GM18870 (cell line): ENCODE measurements at regions not wholly inside any gene's neighbourhood (a gene's known extent, or its start where the extent isn't known, plus 50 kb on each side); places are given as distances from the start of the nearest gene placed in this dataset.

Experiments used
- ATAC-seq: cut with Tn5 transposase; IDR thresholded peaks from one replicate; pipeline ENCODE4 v1.9.1; 2021; ENCODE audit warnings: moderate library complexity; ENCODE audit not compliant: unreplicated experiment

DNA sequence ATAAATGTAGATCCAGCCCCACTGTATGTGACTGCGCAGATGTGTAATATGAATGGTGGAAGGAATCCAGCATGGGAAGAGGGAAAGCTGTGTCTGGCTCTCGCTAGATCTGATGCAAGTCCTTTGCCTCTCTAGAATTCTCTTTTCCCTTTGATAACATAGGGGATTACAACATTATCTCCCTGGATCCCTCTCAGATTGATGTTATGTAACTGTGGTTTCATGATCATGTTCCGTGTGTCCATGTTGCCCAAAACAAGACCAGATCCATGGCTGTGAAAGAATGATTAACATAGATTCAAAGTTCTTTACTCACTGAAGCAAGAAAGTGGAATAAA, 184.0 kb upstream of the UBL3 start:
- no peak for ATAC-seq

DNA sequence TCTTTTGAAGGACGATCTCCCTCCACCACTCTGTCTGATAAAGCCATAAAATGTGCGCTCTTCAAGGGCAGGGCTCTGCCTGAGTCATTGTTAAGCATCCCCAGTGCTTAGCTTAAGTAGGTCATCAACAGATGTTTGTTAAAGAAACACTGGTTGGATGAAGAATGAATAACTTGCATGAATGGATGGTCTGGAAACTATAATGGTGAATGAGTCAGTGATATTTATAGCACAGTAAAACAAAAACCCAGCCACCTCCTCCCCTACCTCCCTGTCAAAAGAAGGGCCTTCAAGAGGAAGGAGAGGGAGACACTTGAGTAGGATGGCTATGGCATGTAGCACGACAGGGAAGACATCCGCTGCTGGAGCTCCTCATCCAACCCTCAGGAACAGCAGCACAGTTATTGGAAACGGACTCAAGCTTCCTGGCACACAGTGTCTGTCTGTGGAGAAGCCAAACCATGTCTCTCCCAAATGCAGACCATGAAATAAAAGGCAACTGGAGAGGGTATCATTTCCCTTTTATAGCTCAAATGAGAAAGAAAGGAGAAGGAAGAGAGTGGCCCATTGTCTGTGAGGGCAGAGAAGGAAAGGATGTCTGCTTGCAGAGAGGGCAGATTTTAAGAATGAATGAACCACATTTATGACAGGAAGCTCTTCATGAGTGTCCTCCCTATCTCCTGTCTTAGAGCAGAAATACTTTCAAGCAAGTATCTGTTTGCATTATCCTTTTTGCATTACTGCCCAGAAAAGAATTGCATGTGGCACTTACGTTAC, 183.5 kb upstream of the UBL3 start:
- no peak for ATAC-seq

DNA sequence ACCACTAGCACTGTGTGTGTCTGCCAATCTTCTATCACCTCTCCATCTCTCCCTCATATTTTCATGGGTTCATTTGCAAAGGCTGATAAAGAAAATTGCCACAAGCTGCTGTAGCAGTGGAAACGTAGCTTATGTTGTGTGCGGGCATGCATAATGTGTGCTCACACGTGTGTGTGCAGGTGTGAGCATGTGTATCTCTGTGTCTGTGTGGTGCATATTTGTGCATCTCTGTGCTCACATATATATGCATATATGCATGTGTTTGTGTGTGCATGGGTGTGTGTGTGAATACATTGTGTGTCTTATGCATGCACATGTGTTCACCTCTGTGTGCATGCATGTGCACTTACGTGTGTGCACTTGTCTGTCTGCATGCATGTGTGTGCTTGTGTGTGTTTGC, 181.8 kb upstream of the UBL3 start:
- no peak for ATAC-seq

DNA sequence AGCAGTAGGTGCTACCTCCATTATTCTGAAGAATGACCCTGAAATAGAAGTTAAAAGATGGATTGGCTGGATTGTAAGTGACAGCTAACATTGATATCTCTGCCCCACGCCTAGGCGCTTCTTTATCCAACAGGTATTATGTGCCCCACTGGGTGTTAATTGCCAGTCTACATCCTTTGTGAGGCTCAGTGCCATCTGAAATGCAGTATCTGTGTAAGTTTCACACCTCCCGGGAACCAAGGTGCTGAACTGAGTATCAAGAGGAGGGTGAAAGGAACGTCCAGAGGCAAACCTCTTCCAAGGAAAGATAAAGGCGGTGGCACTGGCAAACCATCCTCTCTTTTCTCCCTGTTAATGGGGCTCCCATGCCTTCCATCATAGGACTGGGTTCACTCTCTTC, 181.1 kb upstream of the UBL3 start:
- ATAC-seq: no peak

DNA sequence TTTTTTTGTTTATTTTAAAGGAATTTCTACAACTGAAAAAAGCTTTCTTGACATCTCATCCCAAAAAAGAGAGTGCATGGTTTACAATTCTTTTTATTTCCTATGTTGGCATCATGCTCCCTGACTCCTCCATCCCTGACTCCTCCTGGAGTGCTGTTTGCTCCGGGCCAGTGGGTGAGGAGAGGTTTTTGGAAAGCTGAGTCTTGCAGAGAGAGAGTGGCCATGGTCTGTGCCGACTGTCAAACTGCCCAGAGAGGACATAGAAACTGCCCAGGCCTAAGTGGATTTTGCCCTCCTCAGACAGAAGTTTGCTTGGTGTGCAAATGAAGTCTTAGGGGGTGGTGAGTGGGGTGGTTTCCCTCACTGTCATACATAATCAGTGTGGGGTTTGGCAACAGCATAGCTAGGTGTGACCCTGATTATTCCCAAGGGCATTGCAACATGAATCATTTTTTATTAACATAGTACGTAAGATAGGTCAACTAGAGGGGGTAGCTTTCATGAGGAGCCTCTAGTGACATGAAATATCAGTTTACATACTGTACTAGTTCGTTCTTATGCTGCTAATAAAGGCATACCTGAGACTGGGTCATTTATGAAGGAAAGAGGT, 179.8 kb upstream of the UBL3 start:
- no peak for ATAC-seq

DNA sequence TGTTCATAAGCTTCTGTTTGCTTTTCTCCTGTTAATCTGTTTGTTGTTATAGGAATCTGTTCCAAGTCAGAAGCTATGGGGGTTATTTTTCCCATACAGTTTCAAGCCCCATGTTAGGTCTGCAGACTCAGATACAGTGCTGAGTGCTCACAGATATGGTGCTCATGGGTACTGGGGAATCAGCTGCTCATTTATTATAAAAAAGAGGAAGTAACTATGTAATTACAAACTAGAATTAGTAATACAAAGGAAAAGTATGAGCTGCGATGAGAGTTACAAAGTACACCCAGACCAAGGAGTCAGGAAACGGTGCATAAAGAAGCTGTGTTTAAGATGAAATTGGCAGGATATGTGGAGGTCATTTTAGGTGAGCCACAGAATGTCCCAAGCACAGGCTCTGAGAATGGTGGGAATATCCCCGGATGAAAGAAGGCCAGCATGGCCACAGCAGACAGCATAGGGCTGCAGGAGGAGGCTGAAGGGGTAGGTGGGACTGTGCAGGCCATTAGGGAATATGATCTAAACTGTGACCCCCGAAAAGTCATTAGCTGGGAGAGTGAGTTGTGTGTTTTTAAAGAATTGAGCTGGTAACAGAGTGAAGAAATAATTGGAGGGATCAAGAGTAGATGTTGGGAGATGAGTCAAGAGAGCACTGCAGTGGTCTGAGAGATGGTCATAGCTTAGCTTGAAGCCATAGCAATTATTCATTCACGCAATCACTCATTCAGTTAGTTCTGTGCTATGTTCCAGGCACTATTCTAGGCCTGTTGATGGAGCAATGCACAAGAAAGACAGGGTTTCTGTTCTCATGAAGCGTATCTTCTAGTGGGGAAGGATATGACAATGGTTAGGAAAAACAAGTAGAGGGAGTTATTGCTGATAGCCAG, 177.4 kb upstream of the UBL3 start:
- no peak for ATAC-seq

DNA sequence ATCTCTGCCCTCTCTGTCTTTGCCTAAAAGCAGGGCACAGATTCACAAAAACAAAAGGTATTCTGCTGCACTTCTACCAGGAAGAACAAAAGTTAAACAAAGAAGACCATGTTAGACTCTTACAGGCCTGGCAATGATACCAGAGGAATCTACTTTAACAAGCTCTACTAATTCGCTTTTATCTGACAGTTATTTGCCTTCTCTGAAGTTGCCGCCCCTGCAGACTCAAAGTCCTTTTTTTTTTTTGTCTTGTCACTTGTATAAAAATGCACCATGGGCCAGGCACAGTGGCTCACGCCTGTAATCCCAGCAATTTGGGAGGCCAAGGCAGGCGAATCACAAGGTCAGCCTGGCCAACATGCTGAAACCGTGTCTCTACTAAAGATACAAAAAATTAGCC, 176.5 kb upstream of the UBL3 start:
- ATAC-seq: no peak

DNA sequence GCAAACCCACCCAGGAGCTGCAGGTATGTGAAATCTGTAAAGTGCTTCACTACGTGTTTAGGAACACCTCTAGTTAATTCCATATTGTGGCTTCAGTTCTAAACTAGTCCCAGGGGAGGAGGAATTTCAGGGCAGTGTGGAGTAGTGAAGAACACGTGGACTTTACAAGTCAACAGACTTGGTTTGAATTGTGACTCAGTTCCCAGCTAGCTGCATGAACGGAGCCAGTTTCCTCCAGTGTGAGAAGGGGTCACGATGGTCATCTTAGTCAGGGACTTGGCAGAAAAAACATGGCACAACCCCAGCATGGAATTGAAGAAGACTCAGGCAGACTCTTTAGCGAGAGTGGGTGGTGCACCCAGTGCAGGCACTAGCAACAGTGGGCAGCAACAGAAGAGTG, 175.7 kb upstream of the UBL3 start:
- ATAC-seq: no peak

DNA sequence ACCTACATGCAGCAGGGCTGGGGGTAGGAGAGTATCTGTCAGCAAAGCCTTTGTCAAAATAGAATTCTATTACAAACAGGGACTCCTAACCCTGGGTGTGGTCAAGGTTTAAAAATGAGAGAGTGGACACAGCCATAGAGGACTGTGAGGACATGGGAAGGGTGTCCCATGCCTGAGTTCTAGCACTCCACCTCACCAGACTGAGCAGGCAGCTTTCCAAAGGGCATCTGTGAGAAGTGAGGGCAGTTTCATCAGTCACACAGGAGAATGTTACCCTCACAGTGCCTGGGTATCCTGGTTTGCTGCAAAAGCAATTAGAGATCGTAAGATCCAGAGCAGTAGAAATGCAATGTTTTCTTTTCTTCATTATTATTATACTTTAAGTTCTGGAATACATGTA, 174.9 kb upstream of the UBL3 start:
- no peak for ATAC-seq

DNA sequence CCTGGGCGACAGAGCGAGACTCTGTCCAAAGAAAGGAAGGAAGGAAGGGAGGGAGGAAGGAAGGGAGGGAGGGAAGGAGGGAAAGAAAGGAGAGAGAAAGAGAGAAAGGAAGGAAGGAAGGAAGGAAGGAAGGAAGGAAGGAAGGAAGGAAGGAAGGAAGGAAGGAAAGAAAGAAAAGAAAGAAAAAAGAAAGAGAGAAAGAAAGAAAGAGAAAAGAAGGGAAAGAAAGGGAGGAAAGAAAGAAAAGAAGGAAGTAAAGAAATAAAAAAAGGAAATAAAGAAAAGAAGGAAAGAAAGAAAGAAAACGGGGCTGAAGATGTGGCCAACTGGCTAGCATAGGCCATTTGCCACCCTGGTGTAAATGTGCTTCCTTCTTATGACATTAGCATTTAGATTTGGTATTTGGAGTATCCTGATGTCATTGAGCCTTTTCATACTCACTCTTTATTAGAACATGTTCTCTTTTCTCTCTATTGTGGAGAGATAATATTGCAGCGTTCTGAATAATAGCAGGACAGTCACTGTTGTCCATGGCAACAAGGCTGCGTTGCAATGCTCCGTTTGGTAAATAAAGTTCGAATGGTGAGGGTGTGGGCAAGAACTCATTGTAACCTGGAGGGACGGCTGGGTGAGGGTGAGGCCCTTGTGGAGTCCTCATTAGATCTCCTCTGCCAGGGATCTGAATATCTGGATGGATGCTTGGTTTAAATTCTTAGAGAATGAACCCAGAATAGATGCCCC, 173.9 kb upstream of the UBL3 start:
- no peak for ATAC-seq

DNA sequence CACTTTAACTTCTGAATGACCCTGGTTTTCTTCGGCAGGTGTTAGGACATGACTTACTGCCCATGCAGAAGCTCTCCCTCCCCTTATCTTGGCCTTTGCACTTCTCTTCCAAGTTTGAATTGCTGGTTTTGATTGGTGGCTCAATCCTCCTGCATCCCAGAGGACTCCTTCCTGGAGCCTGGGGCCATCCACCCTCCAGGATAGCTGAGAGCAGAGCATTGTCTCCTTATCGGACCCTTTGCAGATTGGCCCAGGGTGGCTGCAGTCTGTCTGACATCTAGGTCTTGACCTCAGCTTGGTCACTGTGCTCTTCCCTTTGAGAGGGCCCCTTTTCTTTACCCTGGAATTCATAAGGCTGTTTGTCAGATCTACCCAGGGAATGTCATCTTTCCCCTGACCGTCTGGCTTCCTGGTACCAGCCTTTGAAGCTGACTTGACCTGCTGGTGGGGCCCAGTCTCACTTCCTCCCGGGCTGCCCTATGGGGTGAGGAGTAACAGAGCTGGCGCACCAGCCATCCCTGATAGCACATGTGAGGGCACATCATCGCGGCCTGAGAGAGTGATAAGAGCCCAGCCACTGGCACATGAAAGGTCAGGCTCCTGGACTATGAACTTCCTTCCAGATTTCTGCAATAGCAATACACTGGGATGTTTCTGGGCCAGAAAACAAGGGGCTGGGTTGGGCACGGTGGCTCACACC, 172.9 kb upstream of the UBL3 start:
- no peak for ATAC-seq

DNA sequence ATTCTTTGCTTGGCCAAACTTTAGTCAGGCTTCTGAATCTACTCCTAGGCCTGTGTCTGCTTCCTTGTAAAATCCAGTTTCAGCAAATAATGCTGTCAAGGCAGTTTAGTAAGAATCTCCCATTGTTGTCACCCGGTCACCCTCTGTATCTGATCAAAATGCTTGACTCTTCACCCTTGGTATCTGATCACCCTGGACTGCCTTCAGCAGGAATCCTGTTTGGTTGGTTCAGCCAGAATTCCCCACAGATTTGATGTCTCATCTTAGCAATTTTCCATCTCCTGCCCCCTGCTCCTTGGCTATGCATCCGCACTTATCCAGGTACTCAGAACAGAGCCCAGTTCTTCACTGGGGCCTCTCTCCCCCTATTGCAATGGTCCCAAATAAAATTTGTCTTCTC, 172.4 kb upstream of the UBL3 start:
- no peak for ATAC-seq

DNA sequence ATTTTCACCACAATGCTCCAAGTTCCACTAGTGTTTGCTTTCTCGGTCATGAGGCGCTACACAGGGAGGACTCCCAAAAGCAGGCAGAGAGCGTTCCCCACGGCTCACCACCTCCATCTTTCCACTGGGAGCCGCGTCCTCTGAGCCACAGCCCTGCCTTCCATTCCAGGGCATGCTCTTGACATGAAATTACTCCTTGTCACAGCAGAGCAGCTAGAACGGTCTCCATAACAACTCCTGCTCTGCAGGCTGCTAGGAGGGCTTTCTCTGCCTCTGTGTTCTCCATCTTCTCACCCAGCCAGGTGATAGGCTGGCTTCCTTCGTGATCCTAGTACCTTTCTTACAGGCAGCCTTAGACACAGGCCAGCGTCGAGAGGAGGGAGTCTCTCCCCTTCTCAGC, 171.8 kb upstream of the UBL3 start:
- no peak for ATAC-seq

DNA sequence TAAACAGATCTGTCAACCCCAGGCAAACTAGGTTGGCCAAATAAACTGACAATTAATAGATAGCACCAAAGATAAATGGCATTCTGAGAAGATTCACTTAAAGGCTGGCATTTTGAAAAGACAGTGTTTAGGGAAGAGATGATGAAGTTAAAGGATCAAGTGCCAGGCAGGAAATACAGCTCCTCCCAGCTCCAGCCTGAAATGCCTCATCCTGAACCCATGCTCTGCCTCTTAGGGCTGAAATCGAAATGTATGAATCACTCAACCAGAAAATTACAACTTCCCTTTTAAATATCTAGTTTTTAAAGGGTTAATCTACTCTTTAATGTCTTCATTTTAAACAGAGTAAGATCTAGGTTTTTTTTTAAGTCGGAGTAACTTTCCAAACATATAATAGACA, 171.2 kb upstream of the UBL3 start:
- no peak for ATAC-seq

DNA sequence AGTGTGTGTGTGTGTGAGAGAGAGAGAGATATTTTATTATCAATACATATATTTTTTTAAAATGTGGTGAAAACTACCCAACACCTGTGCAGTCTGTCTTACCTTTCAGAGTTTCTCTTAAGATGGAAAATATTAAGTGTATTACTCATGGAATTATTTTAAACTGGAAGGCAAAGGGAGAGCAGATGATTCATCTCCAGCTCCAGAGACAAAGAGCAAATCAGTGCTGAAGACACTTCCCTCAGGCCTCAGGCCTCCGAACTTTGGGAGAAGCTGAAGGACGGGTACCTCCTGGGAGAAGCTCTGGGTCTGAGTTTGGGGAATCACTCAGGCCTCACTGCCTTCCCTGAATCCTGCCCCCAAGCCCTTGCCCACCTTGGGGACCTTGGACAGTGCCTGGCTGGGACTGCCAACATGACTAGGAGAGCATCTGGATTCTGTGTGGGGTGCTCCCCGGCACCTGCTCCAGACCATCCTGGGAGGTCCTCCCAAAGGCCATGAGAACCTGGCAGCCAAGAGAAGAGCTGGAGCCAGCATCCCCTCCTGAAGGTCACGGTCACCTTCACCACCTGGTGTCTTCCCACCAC, 170.4 kb upstream of the UBL3 start:
- no peak for ATAC-seq

DNA sequence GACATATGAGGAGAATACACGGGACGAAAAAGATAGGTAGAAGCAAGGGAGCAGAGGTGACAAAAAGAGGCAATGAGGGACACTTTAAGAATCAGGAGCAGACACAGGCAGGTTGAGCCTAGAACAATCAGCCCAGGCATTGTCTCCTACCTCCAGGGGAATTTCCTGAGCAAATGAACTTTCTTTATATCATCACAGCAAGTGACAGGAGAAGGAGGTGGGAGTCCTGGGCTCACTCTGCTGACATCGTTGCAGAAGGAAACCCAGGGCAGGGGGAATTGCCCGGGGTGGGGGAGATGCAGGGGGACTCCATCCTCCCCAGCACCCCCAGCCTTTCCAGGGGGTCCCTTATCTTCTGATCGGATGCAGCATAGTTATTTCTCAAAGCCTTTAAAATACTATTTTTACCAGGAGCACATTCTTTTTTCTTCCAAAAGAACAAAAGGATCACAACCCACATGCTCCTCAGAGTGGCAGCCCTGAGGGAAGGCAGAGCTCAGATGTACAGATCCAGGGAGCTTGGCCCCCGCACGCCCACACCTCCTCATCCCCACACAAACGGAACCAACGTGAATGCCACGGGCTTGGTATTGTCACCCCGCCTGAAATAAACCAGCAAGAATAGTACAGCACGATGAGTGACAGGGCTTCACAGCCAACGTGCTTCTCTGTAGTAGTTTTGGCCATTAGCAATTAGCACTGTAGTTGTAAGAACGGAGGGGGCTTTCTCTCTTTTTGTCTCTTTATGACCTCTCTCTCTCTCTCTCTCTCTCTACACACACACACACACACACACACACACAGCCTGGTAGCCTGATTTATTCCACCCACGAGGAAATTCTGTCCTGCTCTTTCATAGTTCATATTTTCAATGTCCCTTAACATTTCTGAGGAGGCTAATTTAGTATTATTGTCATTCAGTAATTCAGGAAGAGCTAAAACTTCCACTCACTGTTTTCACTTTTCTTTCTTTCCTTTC, 169.5 kb upstream of the UBL3 start:
- ATAC-seq: no peak

DNA sequence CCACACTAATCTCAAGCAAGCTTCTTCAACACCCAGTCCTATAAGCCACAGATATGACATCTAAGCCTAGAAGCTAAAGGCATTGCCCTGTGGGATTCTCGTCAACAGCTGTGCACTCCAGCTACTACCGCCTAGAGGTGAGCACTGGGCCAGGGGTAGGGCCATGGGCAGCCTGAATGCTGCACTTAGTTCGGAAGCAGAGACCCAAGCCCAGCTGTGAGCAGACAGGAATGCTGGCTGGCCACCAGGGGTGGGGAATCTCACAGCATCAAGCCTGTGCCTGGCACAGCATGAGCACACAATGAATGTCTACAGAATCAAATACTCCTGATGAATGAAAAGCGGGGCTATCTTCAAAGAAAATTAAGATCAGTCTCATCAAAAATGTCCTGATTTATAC, 167.5 kb upstream of the UBL3 start:
- no peak for ATAC-seq

DNA sequence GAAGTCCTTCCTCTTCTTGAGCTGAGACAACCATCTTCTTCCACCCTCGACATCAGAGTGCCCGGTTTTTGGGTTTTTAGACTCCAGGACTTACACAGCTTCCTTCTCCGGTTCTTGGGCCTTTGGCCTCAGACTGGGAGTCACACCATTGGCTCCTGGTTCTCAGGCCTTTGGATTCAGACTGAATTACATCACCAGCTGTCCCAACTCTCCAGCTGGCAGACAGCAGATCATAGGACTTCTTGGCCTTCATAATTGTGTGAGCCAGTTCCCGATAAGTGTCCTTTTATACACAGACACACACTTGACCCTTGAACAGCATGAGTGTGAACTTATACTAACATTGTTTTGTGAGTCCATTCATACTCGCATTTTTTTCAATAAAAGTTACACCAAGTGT, 166.0 kb upstream of the UBL3 start:
- ATAC-seq: no peak

DNA sequence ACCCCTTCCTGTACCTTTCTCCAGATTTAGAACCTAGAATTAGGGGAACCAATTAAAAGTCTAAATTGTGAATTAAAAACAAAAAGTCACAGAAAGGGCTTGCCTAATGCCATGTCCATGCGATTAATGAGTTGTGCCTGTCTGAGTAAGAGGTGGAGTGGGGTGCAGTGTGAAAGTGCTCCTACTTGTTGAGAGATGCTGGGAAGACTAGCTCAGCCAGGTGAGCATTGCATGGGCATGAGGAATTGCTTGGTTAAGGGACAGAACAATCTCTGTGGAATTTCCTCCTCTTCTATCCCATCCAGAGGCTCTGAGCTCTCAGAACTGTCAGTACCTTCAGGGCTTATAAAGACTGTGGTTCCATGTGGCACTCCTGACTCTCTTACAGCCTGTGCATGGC, 159.0 kb upstream of the UBL3 start:
- ATAC-seq: no peak
